Putamen (tissue), 1 donor: ENCODE measurements at regions not wholly inside any gene's neighbourhood (a gene's known extent, or its start where the extent isn't known, plus 50 kb on each side); places are given as distances from the start of the nearest gene placed in this dataset.
"Not testable (repeated sequence)": the region's sequence is repeated elsewhere in the genome, so short reads cannot be mapped to it uniquely, and the experiment has no call there.

Source experiments
- DNase-seq: peaks from one replicate; pipeline ENCODE4 v3.0.0-alpha.2; 2016; ENCODE audit warnings: low spot score

DNA sequence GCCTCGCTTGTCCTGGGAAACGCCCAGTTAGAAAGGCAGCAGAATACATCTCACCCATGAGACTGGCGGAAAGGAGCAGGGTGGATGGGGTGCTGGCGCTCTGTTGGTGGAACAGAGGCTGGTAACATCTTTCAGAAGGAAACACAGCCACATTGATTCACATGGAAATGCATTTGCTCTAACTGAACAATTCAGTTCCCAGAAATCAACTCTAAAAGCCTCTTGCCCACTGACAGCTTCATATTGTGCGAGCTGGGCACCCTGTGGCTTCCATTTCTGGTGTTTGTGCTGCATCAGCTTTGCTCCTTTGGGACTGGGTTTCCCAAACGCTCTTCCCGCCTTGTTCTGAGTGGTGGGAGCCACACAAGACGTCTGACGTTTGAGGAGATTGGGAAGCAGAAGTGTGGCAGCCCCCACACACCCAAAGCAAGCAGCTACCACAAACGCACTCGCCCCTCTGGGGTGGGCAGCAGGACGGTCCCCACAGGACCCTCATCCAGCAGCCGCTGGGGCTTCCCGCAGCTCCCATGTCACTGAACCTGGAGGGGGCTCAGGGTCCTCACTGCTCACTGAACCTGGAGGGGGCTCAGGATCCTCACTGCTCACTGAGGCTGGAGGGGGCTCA lies 229.5 kb downstream of the ERMARD start:
- no peak for DNase-seq

DNA sequence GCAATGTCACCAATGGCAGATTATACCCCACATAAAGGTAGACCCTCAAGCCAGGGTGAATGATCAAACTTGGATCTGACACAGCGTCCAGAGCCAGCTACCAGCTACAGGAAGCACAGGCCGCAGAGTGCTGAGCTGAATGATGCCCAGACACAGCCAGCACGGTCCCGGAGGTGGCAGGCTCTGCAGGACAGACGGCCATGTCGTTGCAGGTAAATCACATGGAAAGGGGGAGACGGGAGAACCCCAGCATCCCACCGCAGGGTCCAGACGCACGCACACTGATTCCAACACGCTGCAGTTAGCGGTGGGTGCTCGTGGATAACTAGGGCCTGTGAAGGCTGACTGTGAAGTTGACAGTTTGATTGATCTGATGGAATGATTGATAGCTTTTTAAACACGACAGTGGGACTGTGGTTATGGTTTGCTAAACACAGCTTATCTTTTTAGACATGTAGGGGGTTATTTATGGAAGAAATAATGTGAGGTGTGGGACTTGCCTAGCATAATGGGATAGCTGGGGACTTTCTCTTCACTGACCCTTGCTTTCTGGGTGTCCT lies 228.5 kb downstream of the ERMARD start:
- no peak for DNase-seq

DNA sequence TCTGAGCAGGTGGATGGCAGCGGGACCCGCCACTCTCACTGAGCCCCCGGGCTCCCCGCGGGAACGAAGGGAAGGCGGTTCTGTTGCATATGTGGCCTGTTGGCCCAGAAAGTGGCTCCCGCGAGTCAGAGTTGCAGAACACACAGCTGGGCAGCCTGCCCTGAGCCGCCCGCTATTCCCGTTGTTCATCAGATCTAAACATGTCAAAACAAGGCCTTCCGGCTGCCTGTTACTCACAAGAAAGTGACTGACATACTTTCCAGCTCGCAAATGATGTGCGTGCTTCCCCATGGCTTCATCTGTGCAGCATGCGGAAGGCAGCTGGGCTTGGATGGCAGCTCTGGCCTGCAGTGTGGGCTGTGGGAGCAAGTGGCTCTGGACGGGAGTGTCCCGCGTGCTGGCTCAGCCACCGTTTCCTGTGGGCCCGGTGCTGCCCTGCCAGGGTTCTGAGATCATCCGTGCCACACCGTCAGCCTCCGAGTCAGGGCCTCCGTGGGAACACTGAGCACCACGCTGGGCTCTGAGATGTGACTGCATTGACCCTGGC lies 227.3 kb downstream of the ERMARD start:
- no peak for DNase-seq

DNA sequence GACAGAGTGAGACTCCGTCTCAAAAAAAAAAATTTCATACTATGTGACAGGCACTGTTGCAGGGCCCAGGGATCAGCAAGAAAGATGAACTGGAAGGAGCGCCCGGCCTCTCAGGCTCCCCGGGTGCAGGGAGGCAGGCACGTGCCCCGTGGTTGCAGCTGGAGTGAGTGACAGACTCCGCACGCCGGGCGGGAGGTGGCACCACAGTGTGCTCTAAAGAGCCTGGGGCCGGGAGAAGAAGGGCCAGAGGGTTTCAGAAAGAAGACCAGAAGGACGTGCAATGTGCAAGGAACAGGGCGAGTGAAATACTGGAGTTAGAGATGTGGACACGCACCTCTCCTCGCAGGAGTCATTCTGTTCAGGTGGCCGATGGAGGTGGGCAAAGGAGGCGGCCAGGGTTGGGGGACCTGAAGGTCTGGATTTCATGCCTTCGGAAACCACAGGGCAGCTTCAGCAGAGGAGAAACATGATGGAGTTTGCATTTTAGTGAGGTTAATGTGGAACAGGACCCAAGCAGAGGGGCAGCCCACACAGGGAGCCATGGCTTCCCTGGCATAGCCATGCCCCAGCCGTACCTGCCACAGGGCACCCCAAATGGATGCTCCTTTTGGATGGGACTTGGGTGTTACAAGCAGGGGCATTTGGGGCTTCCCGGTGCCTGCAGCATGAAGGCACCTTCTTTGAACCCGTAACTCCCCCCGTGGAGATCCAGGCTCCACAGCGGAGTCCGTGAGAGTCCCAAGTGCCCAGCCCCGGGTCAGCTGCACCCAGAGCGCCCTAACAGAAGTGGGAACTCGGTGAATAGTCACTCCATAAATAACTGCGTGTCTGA lies 226.2 kb downstream of the ERMARD start:
- no peak for DNase-seq

DNA sequence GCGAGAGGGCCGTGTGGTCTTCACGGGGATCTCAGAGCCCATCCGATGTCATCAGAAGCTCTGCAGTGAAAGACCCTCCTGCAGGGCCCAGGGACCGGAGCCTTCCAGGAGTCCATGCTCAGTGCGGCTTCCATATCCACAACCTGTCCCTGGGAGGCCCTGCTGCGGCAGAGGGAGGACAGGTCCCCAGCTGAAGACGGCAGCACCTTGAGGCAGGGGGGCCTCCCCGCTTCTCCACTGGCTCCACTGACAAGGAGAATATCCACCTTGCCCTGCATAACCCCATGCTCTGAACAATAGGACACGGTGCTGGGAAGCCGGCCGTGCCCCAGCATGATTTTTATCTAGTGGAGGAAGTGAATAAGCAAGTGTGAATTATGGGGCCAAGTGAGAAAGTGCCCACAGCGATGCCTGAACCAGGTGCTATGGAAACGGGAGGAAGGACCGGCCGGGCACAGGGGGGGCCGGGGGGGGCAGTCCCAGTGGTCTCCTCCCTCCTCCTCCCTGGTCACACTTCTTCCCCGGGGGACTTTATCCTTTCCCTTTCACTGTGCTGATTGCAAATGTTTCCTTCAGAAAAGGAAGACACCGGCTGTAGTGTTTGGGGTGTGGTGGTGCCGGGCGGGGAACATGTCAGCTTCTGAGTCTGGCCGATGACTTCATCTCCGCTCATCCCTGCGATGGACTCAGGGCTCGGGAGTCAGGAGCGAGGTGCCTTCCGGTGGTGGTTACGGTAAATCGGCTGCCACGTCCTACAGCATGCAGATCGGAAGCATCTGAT lies 225.1 kb downstream of the ERMARD start:
- DNase-seq, result no peak

DNA sequence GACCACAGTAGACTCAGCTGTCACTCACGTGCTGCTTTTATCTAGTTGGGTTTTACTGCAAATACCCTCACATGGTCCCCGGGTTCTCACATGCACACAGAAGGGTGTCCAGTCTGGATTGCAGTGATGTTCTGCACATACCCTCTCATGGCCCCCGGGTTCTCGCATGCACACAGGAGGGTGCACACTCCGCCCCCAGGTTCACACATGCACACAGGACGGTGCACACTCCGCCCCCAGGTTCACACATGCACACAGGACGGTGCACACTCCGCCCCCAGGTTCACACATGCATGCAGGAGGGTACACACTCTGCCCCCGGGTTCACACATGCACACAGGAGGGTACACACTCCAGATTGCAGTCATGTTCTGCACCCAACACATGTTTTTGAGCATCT lies 224.3 kb downstream of the ERMARD start:
- no peak for DNase-seq

DNA sequence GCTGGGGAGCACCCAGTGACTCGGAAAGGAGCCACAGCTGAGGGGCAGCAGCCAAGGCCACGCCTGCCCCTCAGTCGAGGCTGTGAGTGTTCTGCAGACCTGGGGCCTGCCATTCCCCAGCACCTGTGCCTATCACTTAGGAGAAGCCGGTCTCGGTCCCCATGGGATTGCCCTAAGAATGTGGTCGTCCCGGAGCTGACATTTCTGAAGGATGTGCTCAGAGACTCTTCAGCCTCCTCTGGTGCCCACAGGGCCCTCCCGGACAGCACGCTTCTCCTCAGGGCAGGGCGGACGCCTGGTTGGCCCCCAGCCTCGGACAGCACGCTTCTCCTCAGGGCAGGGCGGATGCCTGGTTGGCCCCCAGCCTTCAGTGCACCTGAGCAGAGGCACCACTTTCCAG lies 223.9 kb downstream of the ERMARD start:
- no peak for DNase-seq

DNA sequence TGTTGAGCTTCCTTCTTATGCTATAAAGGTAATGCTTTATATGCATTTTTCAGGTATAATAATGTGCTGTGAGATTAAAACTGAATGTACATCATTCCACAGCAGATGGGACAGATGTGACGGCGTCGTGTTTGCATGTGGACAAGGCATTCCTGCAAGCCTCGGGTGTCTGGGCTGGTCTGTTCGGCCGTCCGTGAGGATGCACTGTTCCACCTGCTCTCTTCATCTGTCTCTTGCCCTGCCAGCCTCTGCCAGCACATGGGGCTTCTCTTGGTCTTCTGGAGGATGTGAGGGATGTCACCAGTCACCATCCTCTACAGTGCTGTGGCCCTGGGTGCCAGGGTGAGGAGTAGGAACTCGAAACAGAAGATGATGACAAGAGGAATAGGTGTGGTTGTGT lies 223.2 kb downstream of the ERMARD start:
- DNase-seq, result no peak

DNA sequence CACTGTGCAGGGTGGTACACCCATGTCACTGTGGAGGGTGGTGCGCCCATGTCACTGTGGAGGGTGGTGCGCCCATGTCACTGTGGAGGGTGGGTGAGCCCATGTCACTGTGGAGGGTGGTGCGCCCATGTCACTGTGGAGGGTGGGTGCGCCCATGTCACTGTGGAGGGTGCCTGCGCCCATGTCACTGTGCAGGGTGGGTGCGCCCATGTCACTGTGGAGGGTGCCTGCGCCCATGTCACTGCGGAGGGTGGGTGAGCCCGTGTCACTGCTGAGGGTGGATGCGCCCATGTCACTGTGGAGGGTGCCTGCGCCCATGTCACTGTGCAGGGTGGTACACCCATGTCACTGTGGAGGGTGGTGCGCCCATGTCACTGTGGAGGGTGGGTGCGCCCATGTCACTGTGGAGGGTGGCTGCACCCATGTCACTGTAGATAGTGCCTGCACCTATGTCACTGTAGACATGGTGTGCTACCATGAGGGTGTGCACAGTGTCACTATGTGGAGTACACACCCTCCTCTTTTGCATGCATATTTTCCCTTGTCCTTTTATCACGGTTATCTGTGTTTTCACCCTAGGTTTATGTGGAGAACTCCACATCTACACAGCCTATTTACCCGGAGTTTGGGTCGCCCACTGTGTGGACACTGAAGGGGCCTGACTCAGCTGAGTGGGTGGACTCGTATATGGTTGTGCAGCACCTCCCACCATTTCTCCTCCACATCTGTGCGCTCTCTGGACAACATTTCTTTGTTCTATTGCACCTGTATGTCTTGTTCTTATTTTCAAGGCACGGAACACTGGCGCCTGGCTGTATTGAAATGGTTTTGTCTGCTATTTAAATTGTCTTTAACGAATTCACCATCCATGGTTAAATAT lies 222.4 kb downstream of the ERMARD start:
- DNase-seq, result not testable (repeated sequence)

DNA sequence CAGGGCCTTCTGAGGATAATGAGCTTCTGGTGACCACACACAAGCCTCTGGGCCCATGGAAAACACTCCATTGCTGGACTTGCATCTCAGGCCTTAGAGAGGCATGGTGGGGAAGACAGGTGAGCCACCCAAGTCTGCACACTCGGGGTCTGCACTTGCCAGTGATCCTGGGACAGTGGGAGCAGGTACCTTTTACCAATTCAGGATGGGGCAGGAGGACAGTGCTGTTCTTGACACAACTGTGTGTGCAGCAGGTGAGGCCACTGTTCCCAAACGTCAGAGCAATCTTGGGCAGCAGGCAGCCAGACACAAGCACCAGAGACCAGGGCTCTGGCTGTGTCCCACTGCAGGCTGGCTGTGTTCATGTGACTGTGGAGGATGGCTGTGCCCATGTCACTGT lies 221.3 kb downstream of the ERMARD start:
- DNase-seq, result no peak

DNA sequence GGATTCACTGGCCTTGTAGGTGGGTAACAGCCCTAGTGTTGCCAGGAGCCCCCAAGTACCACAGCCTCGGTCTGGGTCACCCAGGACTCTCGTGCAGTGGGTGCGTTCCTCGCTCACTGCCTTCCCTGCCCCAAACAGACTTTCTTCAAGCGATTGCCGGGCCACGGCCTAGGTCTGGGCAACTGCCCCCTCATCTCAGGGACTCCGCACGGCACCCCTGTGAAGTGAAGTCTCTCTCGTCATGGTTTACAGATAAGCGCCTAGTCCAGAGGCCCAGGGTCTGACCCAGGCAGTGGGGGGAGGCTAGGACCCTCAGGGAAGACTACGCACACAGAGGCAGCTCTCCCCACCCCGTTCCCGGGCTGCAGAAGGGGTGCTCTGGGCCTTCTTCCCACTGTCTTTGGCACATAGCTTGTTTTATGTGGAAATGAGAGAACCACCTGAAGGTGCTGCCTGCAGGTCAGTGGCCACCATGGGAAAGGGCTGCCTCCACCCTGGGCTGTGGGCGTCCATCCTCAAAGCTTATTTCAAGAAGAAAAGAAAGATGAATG lies 220.8 kb downstream of the ERMARD start:
- DNase-seq, result no peak

DNA sequence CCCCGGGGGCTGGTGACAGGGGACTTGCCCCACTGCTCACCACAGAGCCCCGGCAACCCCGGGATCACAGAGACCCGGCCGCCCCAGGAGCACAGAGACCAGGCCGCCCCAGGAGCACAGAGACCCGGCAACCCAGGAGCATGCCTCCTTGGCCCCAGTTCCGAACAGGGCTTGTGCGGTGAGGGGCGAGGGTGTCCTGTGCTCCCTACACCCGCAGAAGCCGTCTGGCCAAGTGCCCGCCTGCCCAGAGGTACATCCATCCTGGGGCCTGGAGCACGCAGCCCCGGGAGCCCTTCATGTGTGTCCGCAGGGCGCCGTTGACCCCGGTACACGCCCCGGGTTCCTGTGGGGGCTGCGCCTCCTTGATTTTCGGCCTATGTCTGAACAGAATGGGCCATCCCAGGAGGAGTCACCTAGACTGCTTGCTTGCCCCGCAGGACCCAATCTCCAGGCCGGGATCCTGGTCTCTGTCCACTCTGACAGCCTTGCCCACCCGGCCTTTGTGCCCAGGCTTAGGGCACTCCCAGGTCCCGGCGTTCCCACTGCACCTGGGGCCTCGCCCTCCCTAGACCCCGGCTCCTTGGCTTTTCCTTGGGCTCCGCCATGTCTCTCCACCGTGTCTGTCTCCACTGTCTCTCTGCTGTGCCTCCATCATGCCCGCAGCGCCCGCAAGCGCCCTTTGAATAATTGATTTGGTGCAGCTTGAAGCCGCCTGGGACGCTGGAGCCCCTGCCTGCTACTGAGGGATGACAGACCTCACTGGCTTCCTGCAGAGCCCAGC lies 219.8 kb downstream of the ERMARD start:
- DNase-seq, result no peak

DNA sequence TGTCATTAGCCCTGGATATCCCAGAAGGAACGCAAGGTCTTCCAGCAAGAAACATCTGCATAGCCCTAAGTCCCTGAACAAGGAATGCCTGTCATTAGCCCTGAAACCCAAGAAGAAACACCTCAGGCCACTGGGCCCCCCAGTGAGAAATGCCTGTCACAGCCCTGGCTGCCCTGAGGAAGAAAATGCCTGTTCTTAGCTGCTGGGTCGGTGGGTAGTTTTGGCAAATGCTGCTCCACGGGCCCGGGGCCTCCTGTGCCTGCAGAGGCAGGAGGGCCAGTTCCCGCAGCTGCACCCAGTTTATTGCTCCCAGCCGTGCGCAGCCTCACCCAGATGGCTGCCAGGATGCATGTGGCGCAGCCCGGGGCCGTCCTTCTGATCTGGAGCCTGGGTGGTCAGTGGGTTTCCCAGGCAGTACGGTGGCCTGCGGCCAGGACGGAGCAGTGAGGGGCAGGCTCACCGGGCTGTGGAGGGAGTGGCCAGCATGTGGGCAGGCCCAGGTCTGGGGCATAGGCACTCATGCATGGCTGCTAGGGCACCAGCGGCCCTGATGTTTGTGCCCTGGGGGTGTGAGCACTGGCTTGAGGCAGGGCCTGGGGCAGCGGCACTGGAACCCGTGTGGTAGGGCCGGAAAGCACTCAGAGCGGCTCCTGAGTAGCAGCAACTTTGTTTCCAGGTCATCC lies 219.0 kb downstream of the ERMARD start:
- DNase-seq, result no peak

DNA sequence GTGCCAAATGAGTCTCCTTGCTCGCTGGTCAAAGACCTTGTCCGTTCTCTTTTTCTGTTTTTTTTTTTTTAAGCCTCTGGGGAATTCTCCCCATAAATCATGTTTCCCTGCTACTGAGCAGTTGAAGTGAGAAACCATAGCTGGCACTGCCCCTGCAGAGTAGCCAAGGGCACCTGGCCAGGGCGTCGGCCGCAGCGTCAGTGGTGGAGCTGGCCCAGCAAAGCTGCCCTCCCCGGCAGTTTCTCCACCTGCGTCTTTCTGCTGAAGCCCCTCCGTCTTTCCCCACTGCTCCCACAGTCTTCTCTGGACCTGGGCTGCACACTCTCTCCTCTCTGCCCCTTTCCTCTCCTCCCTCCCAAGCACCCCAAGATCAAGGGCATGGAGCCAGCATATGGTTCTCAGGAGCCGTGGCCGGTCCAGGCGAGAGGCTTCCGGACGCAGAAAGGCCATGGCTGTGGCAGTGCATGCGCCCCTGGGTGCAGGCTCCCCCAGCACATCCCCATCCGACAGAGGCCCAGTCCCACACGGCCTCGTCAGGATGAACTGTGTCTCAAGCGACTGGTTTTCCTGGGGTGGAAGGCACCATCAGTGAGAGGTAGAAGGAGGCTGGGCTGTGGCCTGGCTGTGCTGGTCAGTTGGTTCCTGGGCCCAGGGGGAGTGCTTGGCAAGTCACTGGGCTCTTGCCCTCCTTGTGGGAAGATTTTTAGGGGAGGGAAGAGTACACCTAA lies 218.1 kb downstream of the ERMARD start:
- DNase-seq, result no peak

DNA sequence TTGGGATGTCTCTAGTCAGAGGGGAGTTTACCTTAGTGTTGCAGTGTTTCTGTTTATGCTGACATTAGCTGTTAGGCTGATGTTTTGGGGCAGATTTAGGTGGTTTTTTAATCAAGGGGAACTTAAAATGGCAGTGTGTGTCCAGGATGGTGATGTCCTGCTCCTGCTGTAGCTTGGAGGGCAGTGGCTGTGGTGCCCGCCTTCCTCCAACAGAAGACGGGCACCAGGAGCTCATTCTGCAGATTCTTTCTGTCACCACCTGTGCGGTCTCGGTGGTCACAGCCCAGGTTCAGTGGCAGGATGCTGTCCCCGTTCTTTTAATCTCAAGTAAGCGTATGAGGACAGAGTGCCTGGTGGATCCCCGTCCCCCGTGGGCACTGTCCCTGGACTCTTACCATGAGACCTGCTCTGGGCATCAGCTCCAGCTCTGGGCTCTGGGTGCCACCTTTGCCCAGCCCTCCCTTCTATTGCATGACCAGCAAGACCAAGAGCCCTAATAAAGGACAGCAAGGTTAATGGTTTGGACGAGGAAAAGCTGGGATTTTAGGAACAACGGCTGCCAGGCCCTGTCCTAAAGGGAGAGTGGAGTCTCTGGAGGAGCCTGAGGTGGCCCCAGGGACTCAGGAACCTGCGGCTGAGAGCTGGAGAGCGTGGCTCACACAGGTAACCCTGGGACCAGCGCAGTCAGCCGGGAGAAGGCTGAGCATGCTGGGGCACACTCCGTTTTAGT lies 217.3 kb downstream of the ERMARD start:
- no peak for DNase-seq

DNA sequence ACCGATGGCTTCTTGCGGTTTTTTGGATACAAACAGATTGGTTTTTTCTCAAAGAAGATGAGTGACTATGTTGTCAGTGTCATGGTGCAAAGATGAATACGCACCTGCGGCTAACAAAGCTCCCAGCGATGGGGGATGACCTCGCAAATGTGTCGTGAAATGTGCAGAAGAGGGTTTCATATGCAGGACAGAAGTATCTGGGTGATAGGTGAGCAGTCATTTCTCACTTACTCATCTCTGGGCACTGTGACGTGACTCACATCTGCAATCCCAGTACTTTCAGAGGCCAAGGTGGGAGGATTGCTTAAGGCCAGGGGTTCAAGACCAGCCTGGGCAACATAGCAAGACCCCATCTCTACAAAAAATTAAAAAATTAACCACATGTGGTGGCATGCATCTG lies 216.3 kb downstream of the ERMARD start:
- no peak for DNase-seq

DNA sequence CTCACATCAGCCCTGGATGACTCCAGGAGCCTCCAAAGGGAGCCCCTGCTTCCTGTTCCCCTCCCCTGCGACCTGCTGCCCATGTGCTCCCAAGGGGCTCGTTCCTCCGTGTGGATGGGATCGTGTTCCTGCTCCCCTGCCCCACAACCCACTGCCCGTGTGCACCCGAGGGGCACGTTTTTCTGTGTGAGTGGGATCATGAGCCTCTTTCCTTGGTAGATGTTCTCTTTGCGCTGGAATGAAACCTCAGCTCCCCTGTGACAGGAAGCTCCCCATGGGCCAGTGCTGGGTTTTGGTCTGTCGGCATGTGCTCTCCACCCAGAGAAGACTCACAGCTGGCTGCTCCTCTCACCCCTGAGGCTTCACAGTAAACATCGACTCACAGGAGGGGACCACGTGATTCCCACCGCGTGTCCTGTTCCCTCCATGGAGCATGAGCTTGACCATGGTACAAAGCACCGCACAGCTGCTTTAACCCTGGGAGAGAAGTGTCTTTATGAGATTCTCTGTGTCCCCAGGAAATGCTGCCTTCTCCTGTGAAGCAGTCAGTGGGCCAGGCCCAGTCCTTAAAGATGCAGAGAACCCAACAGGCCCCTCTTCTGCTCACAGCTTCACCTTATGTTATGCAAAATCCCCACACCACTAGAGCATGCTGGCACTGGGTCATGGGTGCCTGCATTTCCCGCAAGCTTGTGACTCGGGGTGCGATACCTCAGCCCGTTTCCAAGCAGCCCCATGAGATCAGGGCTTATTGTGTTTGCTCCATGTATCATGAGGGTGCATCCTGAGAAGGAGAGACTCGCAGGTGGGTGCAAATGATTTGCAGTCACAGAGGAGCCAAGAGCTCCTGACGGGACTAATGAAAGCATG lies 215.1 kb downstream of the ERMARD start:
- DNase-seq, result no peak
